HG03135 (cell line): ENCODE measurements at regions not wholly inside any gene's neighbourhood (a gene's known extent, or its start where the extent isn't known, plus 50 kb on each side); places are given as distances from the start of the nearest gene placed in this dataset.
"Not testable (repeated sequence)": the region's sequence is repeated elsewhere in the genome, so short reads cannot be mapped to it uniquely, and the experiment has no call there.

ENCODE experiments used
- ATAC-seq: cut with Tn5 transposase; IDR thresholded peaks from one replicate; pipeline ENCODE4 v1.9.1; 2021; ENCODE audit warnings: mild to moderate bottlenecking, moderate library complexity; ENCODE audit not compliant: unreplicated experiment

GRCh38 chr12:70069221-70070105 lies 173.8 kb upstream of the CNOT2 start:
- no peak for ATAC-seq

- no peak for ATAC-seq
Measured at GRCh38 chr12:70070494-70071007, 172.7 kb upstream of the CNOT2 start.

- ATAC-seq: no peak
Measured at GRCh38 chr12:70074510-70074909, 168.7 kb upstream of the CNOT2 start.

GRCh38 chr12:70077441-70077840 lies 165.8 kb upstream of the CNOT2 start:
- ATAC-seq: no peak

GRCh38 chr12:70078161-70078560 lies 165.1 kb upstream of the CNOT2 start:
- ATAC-seq: no peak

- ATAC-seq: no peak
Measured at GRCh38 chr12:70080566-70080965, 162.7 kb upstream of the CNOT2 start.

DNA sequence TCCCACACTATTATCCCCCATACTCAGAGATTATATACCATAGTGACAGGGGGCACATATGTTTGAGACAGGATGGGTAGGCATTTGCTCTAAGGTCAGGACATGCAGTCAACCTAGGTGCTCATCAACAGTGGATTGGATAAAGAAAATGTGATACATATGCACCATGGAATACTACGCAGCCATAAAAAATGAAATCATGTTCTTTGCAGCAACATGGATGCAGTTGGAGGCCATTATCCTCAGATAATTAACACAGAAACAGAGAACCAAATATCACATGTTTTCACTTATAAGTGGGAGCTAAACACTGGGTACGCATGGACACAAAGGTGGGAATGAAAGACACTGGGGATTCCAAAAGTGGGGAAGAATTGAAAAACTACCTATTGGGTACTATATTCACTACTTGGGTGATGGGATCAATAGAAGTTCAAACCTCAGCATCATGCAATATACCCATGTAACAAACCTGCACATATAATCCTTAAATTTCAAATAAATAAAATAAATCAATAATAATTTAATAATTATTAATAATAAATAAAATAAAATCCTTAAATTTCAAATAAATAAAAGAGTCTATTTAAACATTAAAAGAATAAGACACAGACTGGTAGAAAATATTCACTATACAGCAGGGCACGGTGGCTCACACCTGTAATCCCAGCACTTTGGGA lies 160.1 kb upstream of the CNOT2 start:
- ATAC-seq: no peak

GRCh38 chr12:70083677-70084020 lies 159.6 kb upstream of the CNOT2 start:
- ATAC-seq: no peak

GRCh38 chr12:70086372-70086771 lies 156.9 kb upstream of the CNOT2 start:
- not testable (repeated sequence) for ATAC-seq

DNA sequence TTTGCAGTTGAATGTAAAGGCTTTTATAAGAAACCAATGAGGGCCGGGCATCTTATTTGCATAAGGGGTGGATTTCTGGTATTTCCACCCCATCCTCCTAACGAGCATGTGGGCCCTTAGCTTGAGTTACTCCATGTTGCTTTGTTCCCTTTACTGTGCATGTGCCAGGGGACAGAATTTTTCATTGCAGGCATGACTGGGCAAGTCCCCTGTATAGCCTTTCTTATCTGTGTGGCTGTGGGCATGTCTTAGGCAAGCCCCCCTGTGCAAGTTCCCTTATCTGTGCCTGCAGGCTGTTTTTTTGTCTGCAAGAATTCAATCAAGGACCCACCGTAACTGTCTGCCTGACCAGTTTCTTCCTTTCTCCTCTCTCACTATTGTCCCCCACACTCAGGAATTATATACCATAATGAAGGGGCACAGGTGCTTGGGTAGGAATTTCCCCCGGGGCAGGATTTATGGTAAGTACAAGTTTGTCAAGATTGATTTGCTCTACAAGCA lies 152.2 kb upstream of the CNOT2 start:
- no peak for ATAC-seq

DNA sequence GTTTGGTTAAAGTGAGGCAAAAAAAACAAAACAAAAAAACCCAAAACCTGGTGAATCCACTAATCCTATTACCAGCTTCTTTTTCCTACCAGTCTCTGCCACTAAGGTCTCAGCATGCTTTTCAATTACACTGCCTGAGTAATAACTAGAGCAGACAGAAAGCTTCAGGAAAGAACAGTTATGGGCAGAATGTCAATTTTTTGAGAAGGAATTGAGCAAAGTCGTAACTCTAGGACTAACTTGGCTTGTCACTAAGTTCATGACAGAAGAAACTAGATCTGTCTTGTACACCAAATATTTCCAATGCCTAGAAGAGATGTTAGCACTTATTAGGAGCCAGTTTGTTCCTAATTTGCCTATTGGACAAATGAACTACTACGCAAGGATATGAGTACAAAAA lies 148.8 kb upstream of the CNOT2 start:
- ATAC-seq: no peak

DNA sequence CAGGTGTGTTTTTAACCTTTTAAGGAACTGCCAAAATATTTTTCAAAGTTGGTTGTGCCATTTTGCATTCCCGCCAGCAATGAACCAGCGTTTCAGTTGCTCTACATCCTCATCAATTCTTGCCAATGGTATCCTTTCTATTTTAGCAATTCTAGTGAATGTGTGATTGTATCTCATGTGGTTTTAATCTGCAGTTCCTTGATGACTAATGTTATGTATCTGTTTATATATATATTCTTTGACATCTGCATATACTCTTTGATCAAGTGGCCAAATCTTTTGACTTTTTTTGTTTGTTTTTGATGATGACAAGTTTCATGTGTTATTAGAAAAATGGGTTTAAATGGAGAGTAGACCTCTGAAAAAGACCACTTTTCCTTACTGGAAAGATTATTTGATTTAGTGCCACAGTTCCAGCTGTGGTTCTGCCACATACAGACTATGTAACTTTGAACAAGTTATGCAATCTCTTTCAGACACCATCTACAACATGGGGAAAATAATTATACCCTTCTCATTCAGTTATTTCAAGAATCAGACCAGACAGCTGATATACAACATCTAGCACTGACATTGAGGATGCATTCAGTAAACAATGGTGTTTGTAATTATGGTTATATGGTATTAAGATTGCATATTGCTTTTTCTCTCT lies 146.3 kb upstream of the CNOT2 start:
- ATAC-seq: no peak

DNA sequence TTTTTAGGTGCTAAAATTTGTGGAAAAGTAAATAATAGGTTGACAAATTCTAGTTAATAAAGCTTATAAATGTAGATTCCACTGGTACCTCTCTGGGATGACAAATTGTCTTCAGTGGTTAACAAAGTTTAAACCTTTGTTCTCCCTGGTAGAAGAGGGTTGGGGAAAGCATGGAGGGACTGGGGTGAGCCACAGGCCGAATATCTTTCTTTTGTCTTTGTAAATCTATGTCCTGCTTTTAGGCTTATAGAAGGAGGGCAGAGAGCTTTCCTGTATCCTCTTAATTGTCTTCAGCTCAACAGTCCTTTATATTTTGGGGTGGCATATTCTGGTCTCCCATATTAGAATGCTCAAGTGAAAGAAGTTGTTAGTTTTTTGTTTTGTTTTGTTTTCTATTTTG lies 142.2 kb upstream of the CNOT2 start:
- no peak for ATAC-seq

DNA sequence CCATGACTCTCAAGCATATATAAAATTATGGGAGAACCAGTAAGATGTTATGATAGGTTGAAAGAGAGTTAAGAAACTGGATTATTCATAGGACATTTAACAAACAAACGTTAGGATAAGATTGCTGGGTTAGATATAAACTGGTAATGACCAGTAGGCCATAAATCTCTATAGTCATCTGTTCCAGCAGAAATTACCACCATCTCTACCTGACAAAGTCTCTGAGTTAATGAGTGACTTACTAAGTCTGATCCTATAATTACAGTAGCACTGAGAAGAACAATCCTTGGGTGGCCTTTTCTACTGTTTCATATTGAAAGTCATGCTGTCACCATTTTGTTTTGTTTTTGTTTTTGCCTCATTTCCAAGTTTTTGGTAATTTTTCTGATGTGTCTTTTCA lies 136.9 kb upstream of the CNOT2 start:
- no peak for ATAC-seq

- no peak for ATAC-seq
Measured at GRCh38 chr12:70110085-70110484, 133.1 kb upstream of the CNOT2 start.

DNA sequence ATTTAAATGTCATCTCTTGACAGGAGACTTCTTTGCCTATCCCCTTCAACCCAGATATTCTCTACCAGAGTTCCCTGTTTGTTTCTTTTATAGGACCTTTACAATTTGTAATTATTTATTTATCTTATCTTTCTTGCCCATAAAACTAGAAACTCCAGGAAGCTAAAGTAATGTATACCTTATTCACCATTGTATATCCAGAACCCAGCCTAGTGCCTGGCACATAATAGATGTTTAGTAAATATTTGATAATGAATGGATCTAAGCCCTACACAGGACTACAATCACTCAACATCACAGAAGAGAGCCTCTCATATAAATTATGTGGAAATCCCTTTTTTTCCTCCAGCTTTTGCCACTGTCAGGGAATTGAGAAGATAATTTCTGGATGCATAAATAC lies 125.6 kb upstream of the CNOT2 start:
- ATAC-seq: no peak

DNA sequence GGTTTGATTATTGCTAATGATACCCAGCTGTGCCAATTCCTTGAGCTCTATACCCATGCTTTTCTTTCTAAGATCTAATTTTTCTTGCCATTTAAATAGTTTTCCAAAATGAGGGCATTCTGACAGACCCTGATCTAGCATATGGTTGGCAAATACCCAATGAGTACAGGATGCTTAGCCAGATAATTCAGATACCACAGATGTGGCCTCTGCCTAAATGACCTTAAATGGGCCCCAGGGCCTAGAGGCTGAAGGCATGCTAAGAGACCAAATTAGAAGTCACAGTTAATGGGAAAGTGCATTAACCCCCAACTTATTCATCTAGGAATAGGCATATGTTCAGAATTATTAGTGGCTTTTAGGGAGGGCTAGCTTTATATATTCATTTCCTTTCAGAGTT lies 122.3 kb upstream of the CNOT2 start:
- no peak for ATAC-seq

- ATAC-seq: no peak
Measured at GRCh38 chr12:70121562-70121961, 121.7 kb upstream of the CNOT2 start.

DNA sequence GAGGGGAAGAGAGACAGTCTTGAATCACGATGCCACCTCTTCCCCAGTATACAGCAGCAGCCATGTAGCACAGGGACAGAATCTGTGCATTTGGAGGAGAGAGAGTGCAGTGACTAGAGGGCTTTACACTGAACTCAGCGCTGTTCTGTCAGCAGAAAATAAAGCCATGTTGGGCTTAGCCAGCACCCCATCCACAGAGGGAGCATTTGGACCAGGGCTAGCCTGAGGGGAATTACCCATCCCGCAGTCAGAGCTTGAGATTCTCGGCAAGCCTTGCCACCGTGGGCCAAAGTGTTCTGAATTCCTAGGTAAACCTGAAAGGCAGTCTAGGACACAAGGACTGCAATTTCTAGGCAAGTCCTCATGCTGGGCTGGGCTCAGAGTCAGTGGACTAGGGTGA lies 120.4 kb upstream of the CNOT2 start:
- ATAC-seq: no peak

GRCh38 chr12:70149013-70149412 lies 94.2 kb upstream of the CNOT2 start:
- no peak for ATAC-seq

GRCh38 chr12:70149665-70150064 lies 93.6 kb upstream of the CNOT2 start:
- no peak for ATAC-seq

- ATAC-seq: no peak
Measured at GRCh38 chr12:70150230-70150629, 93.0 kb upstream of the CNOT2 start.
